ENCODE measurements at regions not wholly inside any gene's neighbourhood (a gene's known extent, or its start where the extent isn't known, plus 50 kb on each side); places are given as distances from the start of the nearest gene placed in this dataset.

DNA sequence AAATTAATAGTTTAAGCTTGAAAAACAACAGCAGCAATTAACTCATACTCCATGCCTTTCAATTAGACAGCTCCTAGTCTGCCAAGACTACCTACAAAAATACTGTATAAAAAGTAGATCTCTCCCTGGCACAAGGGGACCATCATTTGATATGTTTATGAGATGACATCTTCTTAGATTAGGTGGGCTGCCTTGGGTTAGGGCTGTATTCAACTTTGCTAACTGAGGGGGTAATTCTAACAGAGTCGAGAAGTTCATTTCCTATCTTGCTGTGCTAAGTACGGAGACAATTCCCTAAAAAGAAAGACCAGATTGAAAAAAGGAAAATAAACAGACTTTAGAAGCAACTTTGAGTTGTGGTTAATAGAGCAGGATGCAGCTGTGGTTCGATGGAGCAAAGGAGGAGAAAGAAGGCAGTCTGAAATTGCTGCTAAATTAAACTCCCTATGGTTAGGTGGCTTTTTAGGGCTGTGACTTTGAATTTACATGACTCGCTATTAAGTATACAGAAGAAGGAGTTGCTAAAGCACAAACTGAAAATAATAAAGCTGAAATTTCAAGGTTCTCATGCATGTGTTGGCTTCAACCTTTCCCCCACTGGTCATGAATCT is 75.4 kb downstream of the CDC7 start:
- DNase-seq = no peak

DNA sequence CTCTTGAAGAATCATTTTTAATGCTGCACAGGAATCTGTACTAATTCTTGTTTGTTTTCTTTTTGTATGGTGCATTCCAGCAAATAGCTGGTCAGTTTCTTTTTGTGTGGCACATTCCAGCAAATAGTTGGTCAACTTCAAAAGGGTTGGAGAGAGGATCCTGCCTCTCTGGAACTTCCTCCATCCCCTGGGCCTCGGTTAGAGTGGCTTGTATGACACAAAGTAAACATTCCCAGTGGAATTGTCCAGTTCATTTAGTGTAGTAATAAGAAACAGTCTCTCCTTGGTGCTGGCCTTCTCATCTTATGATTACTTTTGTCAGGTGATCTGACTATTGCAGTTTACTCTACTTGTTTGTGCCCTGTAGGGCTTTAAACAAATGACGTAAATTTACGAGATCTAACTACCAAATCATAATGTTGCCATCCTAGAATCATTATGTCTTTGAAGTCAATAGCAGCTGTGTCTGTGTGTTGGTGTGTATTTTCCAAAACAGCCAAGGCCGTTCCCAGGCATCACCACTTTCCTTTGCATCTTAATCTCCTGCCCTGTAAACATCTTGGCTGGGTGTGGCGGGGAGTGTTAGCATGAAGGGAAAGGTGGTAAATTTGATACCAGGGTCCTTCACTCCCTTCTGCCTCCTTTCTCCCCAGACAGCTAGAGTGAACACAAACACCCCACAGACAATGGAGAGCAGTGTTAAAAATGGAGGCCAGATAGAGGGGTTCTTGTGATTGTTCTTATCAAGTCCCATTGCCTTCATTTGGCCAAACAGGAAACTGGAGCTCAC is 77.9 kb downstream of the CDC7 start:
- no peak for DNase-seq

DNA sequence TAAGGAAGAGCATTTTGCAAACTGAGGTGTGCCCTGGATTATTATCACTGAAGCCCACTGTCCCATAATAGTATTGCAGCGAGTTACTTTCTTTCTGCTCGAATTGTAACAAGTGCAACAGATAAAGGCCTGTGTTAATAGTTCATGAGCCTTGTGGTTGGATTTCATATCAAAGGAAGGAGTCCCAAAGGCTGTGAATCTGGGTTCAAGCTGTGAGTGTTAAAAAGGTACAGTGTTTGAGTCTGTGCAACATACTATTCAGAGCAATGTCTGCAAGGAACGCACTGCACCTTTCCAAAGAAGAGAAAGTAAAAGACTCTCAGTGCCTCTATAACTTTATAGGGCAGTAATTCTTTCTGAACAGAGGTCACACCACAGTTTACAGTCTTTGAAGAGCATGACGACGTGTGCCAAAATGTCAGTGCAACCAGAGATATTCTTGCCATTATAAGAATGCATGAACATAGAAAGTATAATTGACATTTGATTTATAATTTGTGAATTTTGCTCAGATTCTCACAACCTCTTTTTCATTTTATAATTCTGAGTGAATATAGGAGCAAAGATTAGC is 79.1 kb downstream of the CDC7 start:
- no peak for DNase-seq

DNA sequence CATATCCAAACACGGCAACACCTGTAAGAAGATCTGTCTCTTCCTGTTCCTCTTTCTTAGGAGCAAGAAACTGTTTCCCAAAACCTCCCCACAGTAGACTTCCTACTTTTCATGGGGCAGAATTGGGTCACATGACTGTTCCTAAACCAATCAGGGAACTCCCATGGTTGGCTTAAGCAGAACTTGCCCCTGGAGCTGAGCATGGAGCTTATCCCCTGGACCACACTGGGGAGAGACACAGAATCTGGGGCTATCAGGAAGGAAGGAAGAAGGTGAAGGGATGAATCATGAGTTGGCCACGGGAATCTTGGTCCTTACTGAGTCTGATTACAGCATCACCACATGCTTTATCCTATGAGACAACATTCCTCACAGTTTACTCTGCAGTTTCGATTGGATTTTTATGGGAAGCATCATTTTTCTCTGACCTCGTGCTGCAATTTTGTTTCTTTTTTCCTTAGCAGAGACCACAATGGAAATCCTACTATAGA is 81.8 kb downstream of the CDC7 start:
- DNase-seq = no peak

DNA sequence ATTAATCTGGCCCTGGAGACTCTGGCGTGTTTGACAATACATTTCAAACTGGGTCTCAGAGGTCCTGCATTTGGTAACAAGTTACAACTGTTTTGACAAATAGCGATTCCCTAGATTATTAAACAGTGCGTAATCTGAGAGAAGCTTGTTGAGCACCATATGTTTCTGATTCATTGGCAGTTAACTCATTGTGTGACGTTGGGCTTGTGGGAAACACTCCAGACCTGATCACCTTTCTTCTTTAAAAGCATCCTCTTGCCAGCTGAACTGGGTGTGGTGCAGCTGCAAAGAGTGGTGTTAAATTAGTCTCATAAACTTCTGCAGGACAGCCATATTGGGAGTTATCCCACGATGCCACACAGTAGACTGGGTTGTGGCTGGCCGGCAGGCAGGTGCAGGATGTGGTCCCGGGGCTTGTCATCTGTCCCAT is 82.7 kb downstream of the CDC7 start:
- no peak for DNase-seq

DNA sequence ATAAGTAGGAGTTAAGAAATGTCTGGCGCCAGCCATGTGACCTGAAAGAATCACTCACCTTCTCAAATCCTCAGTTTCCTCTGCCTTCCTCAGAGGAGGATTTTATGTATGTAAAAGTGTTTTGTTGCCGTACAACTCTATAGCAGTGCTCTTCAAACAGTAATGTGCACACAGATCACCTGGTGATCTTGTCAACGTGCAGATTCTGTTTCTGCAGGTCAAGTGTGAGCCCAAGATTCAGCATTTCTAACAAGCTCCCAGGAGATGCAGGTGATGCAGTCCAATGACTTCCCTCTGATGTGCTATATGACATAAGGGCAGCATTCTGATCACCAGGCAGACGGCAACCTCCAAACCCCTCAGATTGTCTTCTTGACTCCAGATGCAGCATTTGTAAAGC is 83.7 kb downstream of the CDC7 start:
- no peak for DNase-seq

DNA sequence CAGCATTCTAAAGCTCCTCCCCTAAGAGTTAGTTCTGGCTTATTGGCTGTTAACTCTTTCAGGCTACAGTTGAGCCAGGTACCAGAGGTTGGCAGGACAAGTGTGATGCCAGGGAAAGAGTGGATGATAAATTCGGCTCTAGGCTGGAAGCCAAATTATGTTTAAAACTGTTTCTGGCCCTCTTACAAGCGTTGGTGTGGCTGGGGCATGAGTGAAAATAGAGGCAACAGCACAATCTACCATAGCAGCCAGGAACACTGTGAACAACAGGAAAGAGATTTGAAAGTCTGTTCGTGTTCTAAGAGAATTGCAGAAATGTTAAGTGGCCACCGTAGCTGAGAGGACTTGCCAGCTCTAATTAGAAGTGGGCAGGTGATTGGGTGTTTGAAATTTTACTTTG is 84.2 kb downstream of the CDC7 start:
- DNase-seq = no peak

DNA sequence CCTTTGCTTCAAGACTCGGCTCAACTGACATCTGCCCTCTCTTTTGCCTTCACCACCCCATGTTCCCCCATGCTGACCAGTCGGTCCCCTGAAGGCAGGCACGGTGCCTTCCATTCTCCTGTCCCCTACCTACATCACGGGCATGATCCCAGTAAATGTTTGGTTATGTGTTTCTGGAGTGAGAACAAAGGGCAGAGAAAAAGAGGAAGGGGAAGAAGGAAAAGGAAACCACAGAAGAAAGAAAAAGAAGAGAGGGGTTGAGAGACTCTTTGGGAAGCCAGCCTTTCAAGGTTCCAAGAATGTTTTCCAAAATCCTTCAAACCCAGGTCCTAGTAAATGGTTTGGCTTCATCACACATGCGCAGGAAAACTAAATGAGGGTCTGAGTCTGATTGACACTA is 84.9 kb downstream of the CDC7 start:
- DNase-seq = no peak

DNA sequence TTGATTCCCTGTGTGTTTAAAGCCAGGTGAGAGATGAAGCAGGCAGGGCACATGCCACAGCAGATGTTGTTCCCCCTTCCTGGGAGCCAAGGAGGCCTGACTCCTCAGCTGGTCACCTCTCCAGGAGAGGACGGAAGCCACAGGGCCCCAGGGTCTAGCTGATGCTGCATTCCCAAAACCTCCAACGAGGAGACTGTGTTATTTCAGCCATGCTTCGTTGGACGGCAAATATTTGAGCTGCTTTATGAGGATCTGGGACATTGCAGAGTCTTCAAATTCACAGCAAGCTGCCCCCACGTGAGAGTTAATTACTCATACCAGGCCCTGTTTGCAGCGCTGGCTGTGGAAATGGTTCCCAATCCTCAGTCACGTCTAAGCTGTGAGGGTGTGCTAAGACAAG is 85.3 kb downstream of the CDC7 start:
- no peak for DNase-seq

DNA sequence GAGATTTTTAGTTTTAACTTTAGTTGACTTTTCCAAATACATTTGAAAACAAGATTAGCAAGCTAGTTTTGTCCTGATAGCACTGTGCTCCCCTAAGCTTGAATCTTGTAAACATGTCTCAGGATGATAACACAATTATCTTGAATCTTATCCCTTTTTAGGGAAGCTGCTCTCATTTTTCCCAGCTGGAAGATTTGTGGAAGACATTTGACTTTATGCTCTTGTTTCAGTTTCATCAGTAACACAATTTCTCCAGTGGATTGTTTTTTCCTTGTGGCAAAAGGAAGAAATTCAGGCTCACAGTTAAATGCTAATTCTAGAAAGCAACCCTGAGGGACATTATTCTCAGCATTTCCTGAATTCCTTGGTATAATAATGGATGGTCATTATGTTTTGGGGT is 88.8 kb downstream of the CDC7 start:
- no peak for DNase-seq

DNA sequence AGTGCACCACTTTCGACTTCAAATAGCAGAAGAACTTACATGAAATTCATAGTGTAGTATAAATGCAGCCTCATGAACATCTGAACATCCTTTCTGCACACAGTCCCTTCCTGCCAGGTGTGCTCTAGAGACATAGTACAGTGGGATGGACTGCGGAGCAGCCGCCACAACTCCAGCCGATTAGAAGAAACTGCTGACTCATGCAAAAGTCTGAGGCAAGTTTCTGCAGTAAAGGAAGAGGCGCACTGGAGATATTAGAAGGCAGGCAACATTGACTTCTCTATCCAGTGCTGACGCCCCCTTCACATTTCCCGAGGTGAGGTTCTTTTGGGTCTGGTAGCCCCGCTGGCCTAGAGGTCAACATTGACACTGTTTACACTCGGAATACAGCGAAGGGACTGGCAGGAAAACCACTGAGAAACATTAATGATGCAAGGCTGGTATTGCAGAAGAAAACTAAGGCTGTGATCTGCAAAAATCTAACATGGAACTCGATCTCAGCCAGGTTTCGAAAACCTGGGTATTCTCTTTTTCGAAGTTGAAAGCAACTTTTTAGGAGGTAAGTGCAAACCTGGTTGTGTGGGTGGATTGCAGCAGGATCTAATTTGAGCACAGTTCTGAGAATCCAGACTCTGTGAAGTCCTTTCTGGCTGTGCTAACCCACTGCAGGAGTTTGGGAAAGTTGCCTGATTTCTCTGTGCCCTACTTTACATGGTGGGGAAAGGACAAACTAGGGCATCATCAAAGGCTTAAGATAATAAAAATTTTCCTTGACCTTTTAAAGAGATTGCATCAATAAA is 90.7 kb downstream of the CDC7 start:
- no peak for DNase-seq

DNA sequence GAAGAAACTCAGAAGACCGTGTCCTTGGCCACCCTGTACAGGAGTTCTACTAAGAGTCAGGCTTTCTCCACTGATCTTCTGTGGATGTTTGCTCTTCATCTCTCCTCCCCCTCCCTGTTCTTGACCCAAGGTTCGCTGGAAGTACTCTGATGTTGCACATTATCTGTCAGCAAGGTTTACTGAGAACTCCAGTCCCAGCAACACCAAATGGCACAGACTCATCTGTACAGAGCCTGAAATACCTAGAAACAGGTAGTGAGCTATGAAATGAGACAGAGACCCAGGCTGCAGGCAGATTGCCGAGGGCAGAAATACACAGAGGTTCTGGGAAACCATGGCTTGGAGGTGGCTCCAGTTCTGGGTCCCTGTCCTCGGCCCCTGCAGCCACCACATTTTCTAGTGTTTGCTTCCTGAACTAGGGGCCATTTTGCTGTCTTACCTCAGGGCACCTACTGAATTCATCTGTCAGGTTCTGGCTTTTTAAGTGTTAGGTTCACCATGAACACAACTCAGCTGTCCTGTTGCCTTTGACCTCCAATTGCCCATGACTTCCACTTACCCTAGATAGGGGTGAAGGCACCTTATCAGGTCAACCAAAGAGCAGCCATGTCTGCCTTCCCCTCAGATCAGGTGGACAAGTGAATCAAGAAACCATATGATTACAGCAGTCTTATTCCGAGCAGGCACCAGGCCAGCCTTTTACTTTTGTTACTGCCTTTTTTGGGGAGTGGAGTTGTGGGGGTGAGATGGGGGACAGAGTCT is 92.2 kb downstream of the CDC7 start:
- no peak for DNase-seq

DNA sequence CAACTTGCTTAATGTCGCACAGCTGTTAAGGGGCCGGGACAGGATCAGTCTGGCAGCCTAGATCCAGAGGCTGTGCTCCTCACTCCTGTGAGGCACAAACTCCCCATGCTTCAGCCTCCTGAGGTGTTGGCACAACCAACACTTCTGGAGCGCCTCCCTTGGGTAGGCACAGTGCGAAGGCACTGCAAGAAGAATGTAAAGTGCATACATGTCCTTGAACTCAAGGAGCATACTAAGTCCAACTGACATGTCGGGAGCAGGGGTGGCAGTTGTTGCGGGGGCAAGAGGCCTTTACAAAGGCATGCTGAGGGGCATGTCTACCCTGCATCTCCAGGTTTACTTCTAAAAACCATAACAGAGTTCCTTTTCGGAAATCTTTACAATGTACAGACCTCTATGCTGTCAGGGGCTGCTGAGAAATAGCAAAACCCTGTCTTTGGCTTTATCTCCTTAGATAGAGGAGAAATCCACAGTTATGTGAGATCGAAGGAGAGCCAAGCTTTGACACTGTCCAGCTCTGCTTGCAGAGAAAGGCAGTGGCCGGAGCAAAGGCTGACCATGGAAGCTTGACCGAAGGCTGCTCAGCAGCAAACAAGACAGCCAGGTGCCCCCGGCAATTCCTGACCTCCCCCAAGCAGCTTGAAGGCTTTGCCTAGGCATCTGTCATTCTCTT is 93.9 kb downstream of the CDC7 start:
- DNase-seq = no peak

DNA sequence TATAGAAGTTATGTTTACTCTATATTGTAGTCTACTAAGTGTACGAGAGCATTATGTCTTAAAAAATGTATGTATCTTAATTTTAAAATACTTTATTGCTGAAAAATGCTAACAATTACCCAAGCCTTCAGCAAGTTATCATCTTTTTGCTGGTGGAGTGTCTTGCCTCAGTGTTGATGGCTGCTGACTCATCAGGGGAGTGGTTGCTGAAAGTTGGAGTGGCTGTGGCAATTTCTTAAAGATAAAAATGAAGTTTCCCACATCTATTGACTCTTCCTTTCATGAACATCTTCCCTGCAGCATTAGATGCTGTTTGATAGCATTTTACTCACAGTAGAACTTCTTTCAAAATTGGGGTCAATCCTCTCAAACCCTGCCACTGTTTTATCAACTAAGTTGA is 95.8 kb downstream of the CDC7 start:
- no peak for DNase-seq

DNA sequence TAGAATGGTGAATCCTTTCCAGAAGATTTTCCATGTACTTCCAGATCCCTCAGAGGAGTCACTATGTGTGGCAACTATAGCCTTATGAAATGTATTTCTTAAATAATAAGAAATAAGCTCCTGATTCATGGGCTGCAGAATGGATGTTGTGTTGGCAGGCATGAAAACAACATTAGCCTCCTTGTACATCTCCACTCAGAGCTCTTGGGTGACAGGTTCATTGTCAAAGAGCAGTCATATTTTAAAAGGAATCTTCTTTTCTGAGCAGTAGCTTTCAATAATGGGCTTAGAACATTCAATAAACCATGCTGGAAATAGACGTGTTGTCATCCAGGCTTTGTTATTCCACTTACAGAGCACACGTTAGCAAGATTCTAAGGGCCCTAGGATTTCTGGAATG is 96.6 kb downstream of the CDC7 start:
- no peak for DNase-seq

DNA sequence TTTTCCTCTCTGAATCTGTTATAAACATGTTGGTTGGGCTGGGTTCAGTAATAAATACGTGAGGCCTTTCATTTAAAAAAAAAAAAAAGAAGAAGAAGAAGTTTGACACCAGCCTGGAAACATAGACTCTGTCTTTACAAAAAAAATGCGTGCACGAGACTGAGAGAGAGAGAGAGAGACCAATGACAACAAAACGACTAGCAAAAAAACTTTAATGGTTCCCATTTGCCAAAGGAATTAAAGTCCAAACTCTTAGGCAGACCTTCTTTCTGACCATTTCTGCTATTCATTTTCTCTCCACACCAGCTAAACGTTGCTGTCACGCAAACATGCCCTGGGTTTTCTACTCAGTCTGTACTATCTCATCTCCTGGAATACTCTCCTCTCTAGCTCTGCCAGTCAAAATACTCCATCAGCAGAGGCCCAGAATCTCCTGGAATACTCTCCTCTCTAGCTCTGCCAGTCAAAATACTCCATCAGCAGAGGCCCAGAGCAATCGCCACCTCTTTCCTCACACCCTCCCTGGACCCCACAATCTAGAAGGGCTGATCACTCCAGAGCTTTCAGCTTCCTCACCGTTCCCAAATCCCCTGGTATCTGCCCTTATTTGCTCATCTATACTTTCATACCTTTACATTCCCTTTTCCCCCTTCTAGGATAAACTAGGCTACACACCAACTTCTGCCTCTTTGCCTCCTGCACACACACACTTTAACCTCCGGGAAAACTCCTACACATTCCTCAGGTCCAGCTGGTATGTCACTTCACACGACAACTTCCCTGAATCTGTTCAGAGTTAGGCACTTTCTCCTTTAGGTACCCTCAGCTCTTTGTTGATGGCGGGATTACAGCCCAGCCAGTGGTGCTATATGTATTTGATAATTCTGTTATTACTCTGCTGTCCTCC is 100.0 kb downstream of the CDC7 start:
- DNase-seq = no peak

DNA sequence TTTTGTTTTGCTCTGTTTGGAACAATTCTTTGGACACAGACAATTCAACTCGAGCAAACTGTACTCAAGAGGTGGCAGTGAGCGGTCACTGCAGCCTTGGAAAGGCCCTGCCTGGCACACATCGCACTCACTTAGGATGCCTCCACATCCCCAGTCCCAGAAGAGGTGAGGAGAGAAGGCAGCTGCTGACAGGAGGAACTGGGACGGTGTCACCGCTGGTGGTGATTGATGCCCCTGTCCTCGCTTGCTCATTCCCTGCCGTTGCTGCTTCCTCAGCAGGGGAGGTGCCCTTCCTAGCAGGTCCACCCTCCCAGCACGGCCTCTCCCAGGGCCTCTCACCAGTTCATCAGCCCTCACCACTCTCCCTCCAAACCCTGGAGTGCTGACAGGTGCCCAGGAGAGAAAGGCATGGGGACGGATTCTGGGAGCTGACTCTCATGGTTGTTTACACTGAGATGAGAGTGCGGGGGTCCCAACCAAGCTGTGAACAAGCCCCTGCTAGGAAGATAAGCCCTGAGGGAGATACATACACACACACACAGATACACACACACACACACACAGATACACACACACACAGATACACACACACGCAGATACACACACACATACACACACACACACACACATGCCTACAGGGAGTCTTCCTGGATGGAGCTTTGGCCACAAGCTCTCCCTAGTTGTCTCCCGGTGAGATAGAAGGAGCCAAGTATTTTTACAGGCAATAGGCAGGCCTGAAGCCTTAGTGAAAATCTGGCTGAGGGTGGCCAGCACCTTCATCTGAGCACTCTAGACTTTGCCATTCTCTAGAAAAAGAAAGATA is 101.1 kb downstream of the CDC7 start:
- DNase-seq = no peak

DNA sequence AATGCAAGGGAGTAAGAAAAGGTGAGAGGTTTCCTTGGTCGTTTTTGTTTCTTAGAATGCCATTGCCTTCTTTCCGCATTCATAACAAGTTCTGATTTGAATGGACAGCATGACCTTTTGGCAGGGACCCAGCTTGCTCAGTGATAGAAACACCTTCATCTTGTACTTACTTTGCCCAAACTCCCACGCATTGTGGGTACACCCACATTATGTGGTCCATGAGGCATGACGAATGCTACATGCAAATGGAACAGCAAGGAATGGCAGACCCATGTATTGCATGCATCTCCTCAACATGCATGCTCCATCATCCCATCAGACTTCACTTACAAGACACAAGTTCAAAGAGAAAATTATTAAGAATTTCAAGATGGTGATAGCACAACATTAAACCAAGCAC is 102.8 kb downstream of the CDC7 start:
- DNase-seq = no peak

DNA sequence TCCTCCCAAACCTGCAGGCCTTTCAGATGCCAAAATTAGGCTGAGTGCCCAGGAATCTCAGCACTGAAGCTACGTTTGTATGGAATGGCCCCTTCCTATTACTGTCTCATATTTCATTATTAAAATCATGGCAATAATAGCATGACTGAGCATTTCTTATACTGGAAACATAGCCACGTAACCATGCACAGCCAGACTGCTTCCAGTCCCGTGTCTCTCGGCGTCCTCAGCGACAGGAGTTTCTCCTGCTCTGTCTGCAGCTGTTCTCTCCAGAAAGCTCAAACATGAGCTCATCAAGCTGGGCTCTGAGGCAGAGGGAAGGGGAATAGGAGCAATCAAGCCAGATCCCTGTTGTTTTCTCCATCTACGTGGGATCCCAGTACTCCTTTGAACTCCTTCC is 104.0 kb downstream of the CDC7 start:
- no peak for DNase-seq

DNA sequence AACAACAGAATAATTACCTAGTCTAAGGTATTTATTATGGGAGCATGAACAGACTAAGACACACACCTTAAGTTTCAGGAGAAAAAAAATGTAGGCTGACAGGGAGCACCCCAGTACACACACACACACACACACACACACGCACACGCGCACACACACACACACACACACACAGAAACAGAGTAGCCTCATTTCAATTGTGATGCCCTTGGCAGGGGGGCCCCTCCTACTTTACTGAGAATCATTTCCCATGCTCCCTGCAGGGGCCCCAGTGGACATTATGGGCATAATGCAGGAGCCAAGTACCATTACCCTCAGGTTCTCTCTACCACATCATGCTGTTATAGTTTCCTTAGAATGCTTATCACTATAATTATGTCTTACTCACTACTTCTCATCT is 104.9 kb downstream of the CDC7 start:
- DNase-seq = no peak

Data from SHP77 (cell line).